SK-N-SH treated with all-trans-retinoic acid at 6 μM for 48 hours (cell line): ENCODE measurements at regions not wholly inside any gene's neighbourhood (a gene's known extent, or its start where the extent isn't known, plus 50 kb on each side); places are given as distances from the start of the nearest gene placed in this dataset.

Experiments
- BACH2 ChIP-seq: fragments of 250-450 bp; sonication (Bioruptor Pico); IDR thresholded peaks from 2 replicates; pipeline ENCODE4 v1.9.0; 2021; ENCODE audit warnings: mild to moderate bottlenecking, borderline replicate concordance
- CREB5 ChIP-seq: fragments of 250-450 bp; sonication (Bioruptor Pico); IDR thresholded peaks from 2 replicates; pipeline ENCODE4 v1.5.1; 2020; ENCODE audit warnings: low read depth, mild to moderate bottlenecking, moderate library complexity
- CSDC2 ChIP-seq: fragments of 250-450 bp; sonication (Bioruptor Pico); IDR thresholded peaks from 2 replicates; pipeline ENCODE4 v1.5.0; 2020; ENCODE audit warnings: mild to moderate bottlenecking, moderate library complexity
- GLIS3 ChIP-seq: fragments of 250-450 bp; sonication (Bioruptor Pico); IDR thresholded peaks from 2 replicates; pipeline ENCODE4 v1.5.0; 2020; ENCODE audit warnings: mild to moderate bottlenecking, moderate library complexity
- RARB ChIP-seq: fragments of 250-450 bp; sonication (Bioruptor Pico); IDR thresholded peaks from 2 replicates; pipeline ENCODE4 v1.8.0; 2021; ENCODE audit warnings: mild to moderate bottlenecking, moderate library complexity
- TCF4 ChIP-seq: fragments of 250-450 bp; sonication (Bioruptor Pico); IDR thresholded peaks from 2 replicates; pipeline ENCODE4 v1.8.0; 2021; ENCODE audit warnings: mild to moderate bottlenecking, moderate library complexity, borderline replicate concordance
- ZC3H10 ChIP-seq: fragments of 250-450 bp; sonication (Bioruptor Pico); IDR thresholded peaks from 2 replicates; pipeline ENCODE4 v1.5.1; 2021; ENCODE audit warnings: mild to moderate bottlenecking, moderate library complexity
- ZFP3 ChIP-seq: fragments of 250-450 bp; sonication (Bioruptor Pico); IDR thresholded peaks from 2 replicates; pipeline ENCODE4 v1.5.0; 2020; ENCODE audit warnings: mild to moderate bottlenecking, moderate library complexity
- ZNF70 ChIP-seq: fragments of 450-650 bp; formaldehyde crosslinking; IDR thresholded peaks from 2 replicates; pipeline ENCODE4 v1.5.0; 2020; ENCODE audit warnings: mild to moderate bottlenecking, moderate library complexity

- TF ChIP-seq TCF4 = no peak
- no peak for TF ChIP-seq CSDC2 (CRISPR knock-in tag)
- TF ChIP-seq BACH2 (CRISPR knock-in tag) = no peak
- TF ChIP-seq RARB (CRISPR knock-in tag) = no peak
- TF ChIP-seq CREB5 (CRISPR knock-in tag) = no peak
- no peak for TF ChIP-seq ZFP3 (CRISPR knock-in tag)
- no peak for TF ChIP-seq ZC3H10
- TF ChIP-seq GLIS3 (CRISPR knock-in tag) = no peak
- TF ChIP-seq ZNF70 (CRISPR knock-in tag) = no peak
Observed at GRCh38 chr16:64539811-64540371, 582.0 kb downstream of the CDH11 start.
